Lower leg skin (tissue), 4 donors: ENCODE measurements at regions not wholly inside any gene's neighbourhood (a gene's known extent, or its start where the extent isn't known, plus 50 kb on each side); places are given as distances from the start of the nearest gene placed in this dataset.
"Not testable (repeated sequence)": the region's sequence is repeated elsewhere in the genome, so short reads cannot be mapped to it uniquely, and the experiment has no call there.

Experiments used
- DNase-seq, 2 donors: peaks; one replicate each; pipeline ENCODE4 v3.0.0-alpha.2; 2019; ENCODE audit warnings: low spot score in 2 of 2
- H3K4me3 ChIP-seq: fragments of 200-600 bp; sonication (generic); 2 replicates; pipeline ENCODE4 v1.5.1; 2017; ENCODE audit warnings: mild to moderate bottlenecking, low read depth; ENCODE audit not compliant: poor library complexity, severe bottlenecking
- POLR2A ChIP-seq, 2 donors: fragments of 450-650 bp; IDR thresholded peaks; one replicate each; pipeline ENCODE4 v1.6.1; 2016 to 2017; ENCODE audit warnings: antibody characterized with exemption in 2 of 2, mild to moderate bottlenecking in 1 of 2, moderate library complexity in 1 of 2
- WGBS, 2 donors: methylation state at CpG; one replicate each; pipeline ENCODE4 v1.1.5; 2018; 5-methylcytosine and 5-hydroxymethylcytosine counted together
- intact Hi-C: fragments of 100-400 bp; cut with DNase I; formaldehyde crosslinking; loops from one replicate; pipeline ENCODE4 v1.15.0; 2023; ENCODE audit warnings: low total_unique reads
- TF ChIP-seq, protein P1 (sequence below), 3 donors: fragments of 450-650 bp; IDR thresholded peaks; one replicate each; pipeline ENCODE4 v1.5.1; 2016; ENCODE audit warnings: antibody characterized with exemption in 3 of 3, mild to moderate bottlenecking in 3 of 3, moderate library complexity in 2 of 3

DNA sequence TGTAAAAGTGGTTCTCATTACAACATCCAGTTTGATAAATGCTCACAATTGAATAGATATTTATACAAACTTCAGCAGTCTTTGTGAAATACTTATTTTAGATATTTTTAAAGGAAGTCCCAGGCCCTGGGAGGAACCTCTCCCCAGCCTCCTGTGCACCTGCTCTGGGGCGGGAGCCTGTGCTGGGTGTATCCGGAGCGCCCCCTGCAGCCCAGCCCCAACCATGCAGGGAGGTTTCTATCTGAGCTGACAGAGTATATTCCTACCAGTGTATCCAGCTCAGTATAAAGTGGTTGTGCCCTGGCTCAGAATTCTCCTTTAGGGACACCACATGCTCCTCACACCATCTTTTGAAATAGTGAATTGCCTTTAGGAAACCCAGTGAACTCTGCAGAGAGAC lies 851.8 kb downstream of the TMEM121 start:
- intact Hi-C loops, result no loop called here
- no peak overlapping the region for H3K4me3 ChIP-seq
- no peak for TF ChIP-seq POLR2A (IDR thresholded peaks at IDR 0.05)
- TF ChIP-seq, protein P1, sequence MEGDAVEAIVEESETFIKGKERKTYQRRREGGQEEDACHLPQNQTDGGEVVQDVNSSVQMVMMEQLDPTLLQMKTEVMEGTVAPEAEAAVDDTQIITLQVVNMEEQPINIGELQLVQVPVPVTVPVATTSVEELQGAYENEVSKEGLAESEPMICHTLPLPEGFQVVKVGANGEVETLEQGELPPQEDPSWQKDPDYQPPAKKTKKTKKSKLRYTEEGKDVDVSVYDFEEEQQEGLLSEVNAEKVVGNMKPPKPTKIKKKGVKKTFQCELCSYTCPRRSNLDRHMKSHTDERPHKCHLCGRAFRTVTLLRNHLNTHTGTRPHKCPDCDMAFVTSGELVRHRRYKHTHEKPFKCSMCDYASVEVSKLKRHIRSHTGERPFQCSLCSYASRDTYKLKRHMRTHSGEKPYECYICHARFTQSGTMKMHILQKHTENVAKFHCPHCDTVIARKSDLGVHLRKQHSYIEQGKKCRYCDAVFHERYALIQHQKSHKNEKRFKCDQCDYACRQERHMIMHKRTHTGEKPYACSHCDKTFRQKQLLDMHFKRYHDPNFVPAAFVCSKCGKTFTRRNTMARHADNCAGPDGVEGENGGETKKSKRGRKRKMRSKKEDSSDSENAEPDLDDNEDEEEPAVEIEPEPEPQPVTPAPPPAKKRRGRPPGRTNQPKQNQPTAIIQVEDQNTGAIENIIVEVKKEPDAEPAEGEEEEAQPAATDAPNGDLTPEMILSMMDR (IDR thresholded peaks at IDR 0.05), result no peak
- WGBS, 2 donors, result 5 to 9% methylated on average over 3 of the region's 3 CpGs
- no peak for DNase-seq

DNA sequence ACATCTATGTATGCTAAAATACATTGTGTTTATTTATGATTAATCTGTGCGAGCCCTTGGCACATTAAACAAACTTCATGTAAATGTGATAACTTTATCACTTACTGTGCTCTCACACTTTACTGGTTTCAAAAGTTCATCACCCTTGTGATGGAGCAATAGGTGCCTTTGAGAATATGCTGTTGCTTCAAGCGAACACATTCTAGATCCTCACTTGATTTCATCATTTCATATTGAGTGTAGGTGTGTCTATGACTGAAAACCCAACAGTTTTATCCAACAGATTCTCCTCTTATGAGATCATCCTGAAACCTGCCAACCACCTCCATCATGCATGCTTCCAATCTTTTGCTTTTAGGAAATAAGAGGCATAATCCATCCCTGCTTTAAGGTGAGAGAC lies 854.4 kb downstream of the TMEM121 start:
- TF ChIP-seq POLR2A (IDR thresholded peaks at IDR 0.05), result no peak
- TF ChIP-seq, protein P1 (IDR thresholded peaks at IDR 0.05), result no peak
- intact Hi-C loops, result no loop called here
- DNase-seq, result no peak
- no peak overlapping the region for H3K4me3 ChIP-seq
- WGBS, 2 donors, result 69 to 71% methylated on average over 2 of the region's 2 CpGs

DNA sequence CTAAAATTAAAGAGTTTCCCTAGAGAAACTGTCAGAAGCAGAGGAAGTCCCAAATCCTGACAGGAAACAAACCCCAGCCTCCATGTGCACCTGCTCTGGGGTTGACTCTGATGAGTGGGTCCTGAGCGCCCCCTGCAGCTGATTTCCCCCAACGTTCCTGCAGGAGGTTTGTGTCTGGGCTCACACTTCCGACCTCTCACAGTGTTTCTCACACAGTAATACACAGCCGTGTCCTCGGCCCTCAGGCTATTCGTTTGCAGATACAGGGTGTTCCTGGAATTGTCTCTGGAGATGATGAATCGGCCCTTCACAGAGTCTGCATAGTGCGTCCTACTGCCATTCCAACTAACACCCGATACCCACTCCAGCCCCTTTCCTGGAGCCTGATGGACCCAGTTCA lies 862.8 kb downstream of the TMEM121 start:
- DNase-seq, H3K4me3 ChIP-seq, intact Hi-C loops: not testable (repeated sequence)
- WGBS, 2 donors, result 70 to 79% methylated on average over 9 of the region's 9 CpGs

DNA sequence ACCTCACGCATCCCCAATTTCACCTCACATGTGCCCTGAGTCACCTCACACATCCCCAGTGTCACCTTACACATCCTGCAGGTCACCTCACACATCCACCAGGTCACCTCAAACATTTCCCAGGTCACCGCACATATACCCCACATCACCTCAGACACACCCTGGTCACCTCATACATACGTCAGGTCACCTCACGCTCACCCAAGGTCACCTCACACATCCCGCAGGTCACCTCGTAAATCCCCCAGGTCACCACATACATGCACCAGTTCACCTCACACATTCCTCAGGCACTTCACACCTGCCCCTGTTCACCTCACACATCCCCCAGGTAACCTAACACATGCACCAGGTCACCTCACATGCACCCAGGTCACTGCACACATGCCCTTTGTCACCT lies 864.0 kb downstream of the TMEM121 start:
- DNase-seq, result no peak
- H3K4me3 ChIP-seq, result no peak overlapping the region
- TF ChIP-seq, protein P1 (IDR thresholded peaks at IDR 0.05), result no peak
- TF ChIP-seq POLR2A (IDR thresholded peaks at IDR 0.05), result no peak
- 88 to 90% methylated on average over 6 of the region's 6 CpGs for WGBS, 2 donors
- intact Hi-C loops, result no loop called here

DNA sequence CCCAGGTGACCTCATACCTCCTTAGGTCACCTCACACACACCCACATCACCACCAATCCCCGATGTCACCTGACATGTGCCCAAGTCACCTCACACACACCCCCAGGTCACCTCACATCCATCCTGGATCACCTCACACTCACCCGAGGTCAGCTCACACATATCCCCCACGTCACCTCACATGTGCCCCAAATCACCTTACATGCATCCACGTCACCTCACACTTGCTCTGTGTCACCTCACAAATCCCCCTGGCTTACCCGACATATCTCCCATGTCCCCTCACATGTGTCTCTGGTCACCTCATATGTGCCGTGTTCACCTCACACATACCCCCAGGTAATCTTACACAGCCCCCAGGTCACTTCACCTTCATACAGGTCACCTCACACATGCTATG lies 864.6 kb downstream of the TMEM121 start:
- H3K4me3 ChIP-seq, result no peak overlapping the region
- intact Hi-C loops, result no loop called here
- TF ChIP-seq, protein P1 (IDR thresholded peaks at IDR 0.05), result no peak
- TF ChIP-seq POLR2A (IDR thresholded peaks at IDR 0.05), result no peak
- no peak for DNase-seq
- 66 to 77% methylated on average over 6 of the region's 6 CpGs for WGBS, 2 donors

DNA sequence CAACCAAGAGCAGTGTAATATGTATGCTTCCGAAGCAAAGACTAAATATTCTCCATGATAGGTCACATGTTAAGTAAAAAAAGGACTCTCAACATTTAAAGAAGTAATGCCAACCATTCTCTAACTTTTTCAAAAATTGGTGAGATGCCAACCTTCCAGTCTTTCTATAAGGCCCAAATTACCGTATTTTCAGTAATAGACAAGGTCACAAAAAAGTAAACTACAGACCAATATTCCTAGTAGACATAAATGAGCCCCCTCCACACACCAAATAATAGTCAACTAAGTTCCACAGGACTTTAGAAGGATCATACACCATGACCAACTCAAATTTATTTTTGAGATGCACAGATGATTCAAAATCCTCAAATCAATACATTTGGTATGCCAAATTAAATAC lies 867.4 kb downstream of the TMEM121 start:
- intact Hi-C loops, result no loop called here
- no peak overlapping the region for H3K4me3 ChIP-seq
- WGBS, 2 donors, result 61 to 74% methylated on average over 2 of the region's 2 CpGs
- no peak for DNase-seq
- TF ChIP-seq, protein P1 (IDR thresholded peaks at IDR 0.05), result no peak
- TF ChIP-seq POLR2A (IDR thresholded peaks at IDR 0.05), result no peak
